ENCODE measurements at regions not wholly inside any gene's neighbourhood (a gene's known extent, or its start where the extent isn't known, plus 50 kb on each side); places are given as distances from the start of the nearest gene placed in this dataset.

- peak overlapping the region; percentile 96 for H3K27ac Mint-ChIP-seq
- no peaks in the 10 kb centered on the region for H3K9me3 Mint-ChIP-seq
- H3K4me3 Mint-ChIP-seq, result peak overlapping the region; percentile 72
- H3K27me3 Mint-ChIP-seq, result no peaks in the 10 kb centered on the region
- intact Hi-C loops (cut with micrococcal nuclease), result loop anchor here (5.0 kb wide), 2 partner anchors 68 to 132 kb away; partner anchors contain the start of gene FOXN3
- H3K36me3 Mint-ChIP-seq (ENCODE audit: low read depth), result peaks cover 34% of the 10 kb centered on the region
- peaks cover 73% of the 10 kb centered on the region for H3K4me1 Mint-ChIP-seq (ENCODE audit: low read depth)
Measured at GRCh38 chr14:89485264-89485663, 68.2 kb upstream of the FOXN3 start.

GRCh38 chr14:89484051-89484844, 67.2 kb upstream of the FOXN3 start:
- H3K36me3 Mint-ChIP-seq (ENCODE audit: low read depth), result peaks cover 34% of the 10 kb centered on the region
- no peaks in the 10 kb centered on the region for H3K27me3 Mint-ChIP-seq
- peak overlapping the region; percentile 72 for H3K4me3 Mint-ChIP-seq
- peaks cover 69% of the 10 kb centered on the region for H3K4me1 Mint-ChIP-seq (ENCODE audit: low read depth)
- intact Hi-C loops (cut with micrococcal nuclease), result loop anchor here (5.0 kb wide), 1 partner anchor 37 kb away; no protein-coding TSS in a partner anchor
- H3K27ac Mint-ChIP-seq, result peak overlapping the region; percentile 96
- no peaks in the 10 kb centered on the region for H3K9me3 Mint-ChIP-seq

DNA sequence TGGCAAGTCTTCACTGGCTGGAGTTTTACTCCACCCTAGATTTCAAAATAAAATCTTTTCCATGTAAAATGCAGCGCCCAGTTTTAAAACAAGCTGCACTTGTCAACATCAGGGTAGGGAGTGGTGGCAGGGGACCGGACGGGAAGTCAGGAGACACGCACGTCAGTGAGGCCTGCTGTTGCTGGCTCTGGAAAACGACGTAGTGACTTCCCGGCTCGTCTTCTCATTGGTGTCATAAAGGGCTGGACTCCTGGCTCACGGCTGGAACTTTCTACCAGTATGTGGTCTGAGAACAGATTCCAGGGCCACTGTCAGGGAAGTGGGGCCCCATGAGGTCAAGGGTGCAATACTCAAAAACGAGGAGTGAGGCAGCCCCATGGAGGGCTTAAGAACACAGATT, 64.2 kb upstream of the FOXN3 start:
- Mint-ChIP-seq H3K27ac (peak overlapping the region; percentile 89), H3K4me1 (ENCODE audit: low read depth) (peaks cover 65% of the 10 kb centered on the region), H3K4me3 (no peak overlapping the region), H3K27me3 (no peaks in the 10 kb centered on the region), H3K9me3 (no peaks in the 10 kb centered on the region), H3K36me3 (ENCODE audit: low read depth) (peaks cover 50% of the 10 kb centered on the region)
- intact Hi-C loops (cut with micrococcal nuclease), result loop anchor here (5.0 kb wide), 1 partner anchor 34 kb away; no protein-coding TSS in a partner anchor

GRCh38 chr14:89480278-89480677, 63.2 kb upstream of the FOXN3 start:
- Mint-ChIP-seq H3K4me1 (ENCODE audit: low read depth) (peaks cover 56% of the 10 kb centered on the region), H3K36me3 (ENCODE audit: low read depth) (peaks cover 50% of the 10 kb centered on the region), H3K27ac (peak overlapping the region; percentile 81), H3K4me3 (no peak overlapping the region), H3K27me3 (no peaks in the 10 kb centered on the region), H3K9me3 (no peaks in the 10 kb centered on the region)
- intact Hi-C loops (cut with micrococcal nuclease), result loop anchor here (5.0 kb wide), 1 partner anchor 33 kb away; no protein-coding TSS in a partner anchor

DNA sequence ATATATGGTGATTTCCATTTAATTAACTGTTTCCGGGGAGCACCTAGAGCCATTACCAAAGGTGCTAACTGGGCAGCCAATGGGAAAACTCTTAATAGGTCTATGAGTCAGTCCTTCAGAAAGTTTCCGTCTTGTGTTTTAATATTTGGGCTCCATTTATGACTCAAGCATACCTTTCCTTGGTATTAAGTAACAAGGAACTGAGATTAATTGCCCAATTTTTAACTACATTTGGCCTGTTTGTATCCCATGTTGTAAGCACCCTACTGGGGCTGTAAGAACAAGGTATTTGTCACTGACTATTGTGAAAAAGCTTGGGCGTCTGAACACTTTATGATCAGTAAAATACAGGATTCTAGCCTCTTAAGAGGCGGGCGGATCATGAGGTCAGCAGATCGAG, 62.8 kb upstream of the FOXN3 start:
- peak overlapping the region; percentile 81 for H3K27ac Mint-ChIP-seq

DNA sequence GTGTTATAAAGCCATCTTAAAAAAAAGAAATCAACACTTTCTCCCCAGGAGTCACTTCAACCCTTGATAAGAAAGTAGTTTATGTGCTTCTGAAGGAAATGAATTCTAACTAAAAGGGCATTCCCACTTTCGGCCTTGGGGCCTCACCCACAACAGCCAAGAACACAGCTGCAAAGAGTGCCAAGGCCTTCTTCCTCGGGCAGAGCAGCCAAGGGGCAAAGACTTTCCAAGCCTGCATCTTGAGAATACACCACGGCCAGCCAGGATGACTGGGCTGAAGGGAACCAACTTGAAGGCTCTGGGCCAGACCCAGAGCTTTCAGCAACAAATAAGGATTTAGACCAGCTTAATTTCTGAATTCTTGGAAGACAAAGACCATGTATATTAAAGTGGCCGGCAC, 60.4 kb upstream of the FOXN3 start:
- peaks cover 41% of the 10 kb centered on the region for H3K4me1 Mint-ChIP-seq (ENCODE audit: low read depth)
- peak overlapping the region; percentile 59 for H3K27ac Mint-ChIP-seq
- intact Hi-C loops (cut with micrococcal nuclease), result no loop called here
- peaks cover 46% of the 10 kb centered on the region for H3K36me3 Mint-ChIP-seq (ENCODE audit: low read depth)
- H3K9me3 Mint-ChIP-seq, result no peaks in the 10 kb centered on the region
- H3K4me3 Mint-ChIP-seq, result no peak overlapping the region
- no peaks in the 10 kb centered on the region for H3K27me3 Mint-ChIP-seq

More for the DNA sequence above, 62.8 kb upstream of the FOXN3 start:
- H3K9me3 Mint-ChIP-seq, result no peaks in the 10 kb centered on the region
- no peaks in the 10 kb centered on the region for H3K27me3 Mint-ChIP-seq
- peaks cover 52% of the 10 kb centered on the region for H3K4me1 Mint-ChIP-seq (ENCODE audit: low read depth)
- intact Hi-C loops (cut with micrococcal nuclease), result loop anchor here (5.0 kb wide), 1 partner anchor 33 kb away; no protein-coding TSS in a partner anchor
- H3K36me3 Mint-ChIP-seq (ENCODE audit: low read depth), result peaks cover 47% of the 10 kb centered on the region
- H3K4me3 Mint-ChIP-seq, result no peak overlapping the region

DNA sequence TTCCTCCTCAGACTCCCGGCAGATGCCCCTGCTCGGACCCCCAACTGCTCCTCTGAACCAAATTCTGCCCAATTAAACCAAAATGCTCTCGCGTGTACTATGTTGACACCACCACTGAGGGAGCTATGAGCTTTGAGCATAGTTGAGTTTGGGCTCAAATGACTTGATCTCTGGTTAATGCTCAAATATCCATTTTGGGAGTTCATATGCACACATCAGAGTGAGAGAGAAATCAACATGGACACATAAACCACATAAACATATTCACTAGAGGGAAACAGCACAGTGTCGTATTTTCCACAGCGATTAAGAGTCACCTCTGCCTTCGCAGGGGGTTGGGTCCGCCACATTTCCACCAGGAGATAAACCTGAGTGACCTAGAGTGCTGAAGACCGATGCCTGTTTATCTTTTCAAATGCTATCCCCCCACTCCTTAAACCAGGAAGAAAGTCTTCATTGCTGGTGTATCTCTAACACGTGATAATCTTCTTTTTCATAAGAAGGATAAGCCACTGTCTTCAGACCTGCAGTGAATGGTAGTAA, 59.4 kb upstream of the FOXN3 start:
- Mint-ChIP-seq H3K27me3 (no peaks in the 10 kb centered on the region), H3K4me3 (no peak overlapping the region), H3K4me1 (ENCODE audit: low read depth) (peaks cover 36% of the 10 kb centered on the region), H3K36me3 (ENCODE audit: low read depth) (peaks cover 38% of the 10 kb centered on the region), H3K9me3 (no peaks in the 10 kb centered on the region), H3K27ac (no peak overlapping the region)
- intact Hi-C loops (cut with micrococcal nuclease), result no loop called here

- H3K4me3 Mint-ChIP-seq, result no peak overlapping the region
- H3K4me1 Mint-ChIP-seq (ENCODE audit: low read depth), result peaks cover 47% of the 10 kb centered on the region
- intact Hi-C loops (cut with micrococcal nuclease), result no loop called here
- H3K27me3 Mint-ChIP-seq, result no peaks in the 10 kb centered on the region
- H3K27ac Mint-ChIP-seq, result no peak overlapping the region
- H3K9me3 Mint-ChIP-seq, result no peaks in the 10 kb centered on the region
- H3K36me3 Mint-ChIP-seq (ENCODE audit: low read depth), result peaks cover 43% of the 10 kb centered on the region
Measured at GRCh38 chr14:89474464-89474863, 57.4 kb upstream of the FOXN3 start.

DNA sequence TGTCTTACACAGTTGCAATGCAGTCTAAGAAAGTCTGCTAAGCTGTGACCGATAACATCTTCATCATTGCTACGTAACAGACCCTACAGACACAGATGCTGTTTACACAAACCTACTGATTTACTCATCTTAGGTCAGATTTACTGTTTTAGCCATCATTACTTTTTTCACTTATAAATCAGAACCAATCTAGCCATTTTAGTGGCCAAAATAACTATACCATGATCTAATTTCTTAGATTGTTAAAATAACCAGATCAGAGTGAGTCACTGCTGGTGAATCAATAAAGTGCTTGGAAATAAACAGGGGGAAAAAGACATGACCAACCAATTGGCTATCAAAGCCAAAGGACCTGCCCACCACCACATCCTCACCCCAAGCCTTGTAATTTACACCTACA, 57.0 kb upstream of the FOXN3 start:
- peaks cover 48% of the 10 kb centered on the region for H3K36me3 Mint-ChIP-seq (ENCODE audit: low read depth)
- H3K9me3 Mint-ChIP-seq, result no peaks in the 10 kb centered on the region
- no peak overlapping the region for H3K4me3 Mint-ChIP-seq
- H3K4me1 Mint-ChIP-seq (ENCODE audit: low read depth), result peaks cover 47% of the 10 kb centered on the region
- intact Hi-C loops (cut with micrococcal nuclease), result no loop called here
- H3K27ac Mint-ChIP-seq, result no peak overlapping the region
- H3K27me3 Mint-ChIP-seq, result no peaks in the 10 kb centered on the region

DNA sequence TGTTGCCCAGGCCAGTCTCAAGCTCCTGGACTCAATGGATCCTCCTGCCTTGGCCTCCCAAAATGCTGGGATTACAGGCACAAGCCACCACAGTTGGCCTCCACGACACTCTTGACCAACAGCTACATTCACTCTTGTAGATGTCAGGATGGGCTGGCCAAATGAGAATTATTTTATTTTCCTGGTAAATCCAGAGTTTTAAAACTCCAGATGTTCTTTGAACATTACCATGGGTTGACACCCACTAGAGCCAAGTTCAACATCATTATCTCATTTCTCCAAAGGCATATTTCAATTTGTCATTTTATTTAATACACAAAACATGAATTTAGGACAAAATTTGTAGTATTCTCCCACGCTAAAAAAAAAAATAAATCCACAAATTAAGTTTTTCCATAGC, 56.5 kb upstream of the FOXN3 start:
- intact Hi-C loops (cut with micrococcal nuclease), result no loop called here
- Mint-ChIP-seq H3K9me3 (no peaks in the 10 kb centered on the region), H3K36me3 (ENCODE audit: low read depth) (peaks cover 50% of the 10 kb centered on the region), H3K27ac (no peak overlapping the region), H3K4me1 (ENCODE audit: low read depth) (peaks cover 47% of the 10 kb centered on the region), H3K4me3 (no peak overlapping the region), H3K27me3 (no peaks in the 10 kb centered on the region)

DNA sequence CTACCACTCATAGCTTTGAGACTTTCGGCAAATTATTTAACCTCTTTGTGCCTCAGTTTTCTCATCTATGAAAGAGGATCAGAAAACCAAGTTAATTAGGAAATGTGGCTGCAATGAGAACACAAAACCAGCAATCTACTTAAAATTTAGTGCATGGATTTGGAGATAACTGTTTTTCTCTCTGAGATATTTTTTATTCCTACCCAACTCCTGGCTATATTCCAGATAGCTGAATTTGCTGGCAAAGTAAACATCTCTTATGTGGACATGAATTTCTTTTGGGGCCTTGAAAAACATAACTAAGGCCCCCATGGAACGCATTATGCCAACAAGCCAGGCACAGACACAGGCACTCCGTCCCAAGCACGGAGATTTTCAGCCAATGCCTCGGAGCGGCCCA, 53.4 kb upstream of the FOXN3 start:
- peak overlapping the region; percentile 44 for H3K27ac Mint-ChIP-seq
- intact Hi-C loops (cut with micrococcal nuclease), result no loop called here
- H3K36me3 Mint-ChIP-seq (ENCODE audit: low read depth), result peaks cover 46% of the 10 kb centered on the region
- no peaks in the 10 kb centered on the region for H3K27me3 Mint-ChIP-seq
- H3K9me3 Mint-ChIP-seq, result peaks cover 12% of the 10 kb centered on the region
- H3K4me3 Mint-ChIP-seq, result no peak overlapping the region
- H3K4me1 Mint-ChIP-seq (ENCODE audit: low read depth), result peaks cover 52% of the 10 kb centered on the region

GRCh38 chr14:89469210-89470198, 52.5 kb upstream of the FOXN3 start:
- H3K27me3 Mint-ChIP-seq, result no peaks in the 10 kb centered on the region
- H3K9me3 Mint-ChIP-seq, result peaks cover 20% of the 10 kb centered on the region
- H3K4me3 Mint-ChIP-seq, result no peak overlapping the region
- intact Hi-C loops (cut with micrococcal nuclease), result no loop called here
- peak overlapping the region; percentile 44 for H3K27ac Mint-ChIP-seq
- peaks cover 59% of the 10 kb centered on the region for H3K4me1 Mint-ChIP-seq (ENCODE audit: low read depth)
- H3K36me3 Mint-ChIP-seq (ENCODE audit: low read depth), result peaks cover 55% of the 10 kb centered on the region

- Mint-ChIP-seq H3K36me3 (ENCODE audit: low read depth) (peaks cover 55% of the 10 kb centered on the region), H3K27me3 (no peaks in the 10 kb centered on the region), H3K4me3 (no peak overlapping the region), H3K4me1 (ENCODE audit: low read depth) (peaks cover 69% of the 10 kb centered on the region), H3K27ac (peak overlapping the region; percentile 22), H3K9me3 (peaks cover 22% of the 10 kb centered on the region)
- intact Hi-C loops (cut with micrococcal nuclease), result no loop called here
Measured at GRCh38 chr14:89468566-89468965, 51.5 kb upstream of the FOXN3 start.

All from dendritic cell treated with granulocyte-macrophage colony-stimulating factor and Interleukin-4, amounts not matched to agents 40 ng/mL and 50 ng/mL, for 4 days (primary cell).